ENCODE measurements at regions not wholly inside any gene's neighbourhood (a gene's known extent, or its start where the extent isn't known, plus 50 kb on each side); places are given as distances from the start of the nearest gene placed in this dataset.
A peak's percentile ranks its signal among the peaks of the same experiment; 100 is the strongest.

GRCh38 chr9:684054-684890 lies 157.2 kb upstream of the DMRT1 start:
- Histone ChIP-seq H3K4me3 (peak overlapping the region; percentile 19 to 42), H3K36me3 (no peaks in the 10 kb centered on the region), H3K27ac (peak overlapping the region; percentile 88), H3K27me3 (no peaks in the 10 kb centered on the region), H3K9me3 (no peaks in the 10 kb centered on the region), H3K4me1 (peaks cover 65% of the 10 kb centered on the region)
- intact Hi-C loops (cut with DNase I), result no loop called here
- DNase-seq (ENCODE audit: extremely low spot score in 2 of 2), result no peak
- TF ChIP-seq POLR2AphosphoS5 (IDR thresholded peaks at IDR 0.05; ENCODE audit: insufficient read depth in 1 of 2, low read depth in 1 of 2) (peak in 1 of 2 donors; percentile 73), POLR2A (IDR thresholded peaks at IDR 0.05) (no peak)

GRCh38 chr9:684941-685340 lies 156.6 kb upstream of the DMRT1 start:
- Histone ChIP-seq H3K4me3 (peak overlapping the region; percentile 19 to 42), H3K27ac (peak overlapping the region; percentile 88), H3K36me3 (no peaks in the 10 kb centered on the region), H3K4me1 (peaks cover 71% of the 10 kb centered on the region), H3K27me3 (no peaks in the 10 kb centered on the region), H3K9me3 (no peaks in the 10 kb centered on the region)
- DNase-seq (ENCODE audit: extremely low spot score in 2 of 2), result no peak
- TF ChIP-seq CTCF (IDR thresholded peaks at IDR 0.05), result no peak
- TF ChIP-seq POLR2AphosphoS5 (IDR thresholded peaks at IDR 0.05; ENCODE audit: insufficient read depth in 1 of 2, low read depth in 1 of 2), result peak in 1 of 2 donors; percentile 94
- intact Hi-C loops (cut with DNase I), result no loop called here

GRCh38 chr9:686321-686813 lies 155.1 kb upstream of the DMRT1 start:
- H3K4me1 ChIP-seq, result peaks cover 80% of the 10 kb centered on the region
- no peak for TF ChIP-seq CTCF (IDR thresholded peaks at IDR 0.05)
- no peak for TF ChIP-seq POLR2A (IDR thresholded peaks at IDR 0.05)
- peak in 1 of 2 donors; percentile 84 for TF ChIP-seq POLR2AphosphoS5 (IDR thresholded peaks at IDR 0.05; ENCODE audit: insufficient read depth in 1 of 2, low read depth in 1 of 2)
- H3K27me3 ChIP-seq, result no peaks in the 10 kb centered on the region
- H3K4me3 ChIP-seq, result peak overlapping the region; percentile 5 to 16
- no peaks in the 10 kb centered on the region for H3K36me3 ChIP-seq
- peak in 1 of 2 donors; percentile 93 for DNase-seq (ENCODE audit: extremely low spot score in 2 of 2)
- H3K9me3 ChIP-seq, result no peaks in the 10 kb centered on the region
- intact Hi-C loops (cut with DNase I), result no loop called here
- H3K27ac ChIP-seq, result peak overlapping the region; percentile 88

GRCh38 chr9:687034-687785 lies 154.3 kb upstream of the DMRT1 start:
- Histone ChIP-seq H3K36me3 (no peaks in the 10 kb centered on the region), H3K27ac (peak overlapping the region; percentile 88), H3K4me3 (peak overlapping the region in 1 of 2 donors; percentile 16), H3K4me1 (peaks cover 88% of the 10 kb centered on the region), H3K9me3 (no peaks in the 10 kb centered on the region), H3K27me3 (no peaks in the 10 kb centered on the region)
- intact Hi-C loops (cut with DNase I), result no loop called here
- no peak for TF ChIP-seq POLR2AphosphoS5 (IDR thresholded peaks at IDR 0.05; ENCODE audit: insufficient read depth in 1 of 2, low read depth in 1 of 2)
- no peak for TF ChIP-seq CTCF (IDR thresholded peaks at IDR 0.05)
- TF ChIP-seq POLR2A (IDR thresholded peaks at IDR 0.05), result no peak
- no peak for DNase-seq (ENCODE audit: extremely low spot score in 2 of 2)

GRCh38 chr9:687994-688393 lies 153.5 kb upstream of the DMRT1 start:
- H3K4me1 ChIP-seq, result peaks cover 91% of the 10 kb centered on the region

More at GRCh38 chr9:687994-688393, 153.5 kb upstream of the DMRT1 start:
- no peak for DNase-seq (ENCODE audit: extremely low spot score in 2 of 2)
- H3K9me3 ChIP-seq, result no peaks in the 10 kb centered on the region
- no peak for TF ChIP-seq POLR2AphosphoS5 (IDR thresholded peaks at IDR 0.05; ENCODE audit: insufficient read depth in 1 of 2, low read depth in 1 of 2)
- no peak for TF ChIP-seq CTCF (IDR thresholded peaks at IDR 0.05)
- no peak for TF ChIP-seq POLR2A (IDR thresholded peaks at IDR 0.05)
- H3K36me3 ChIP-seq, result no peaks in the 10 kb centered on the region
- peak overlapping the region in 1 of 2 donors; percentile 16 for H3K4me3 ChIP-seq
- H3K27ac ChIP-seq, result peak overlapping the region; percentile 88
- intact Hi-C loops (cut with DNase I), result no loop called here
- H3K27me3 ChIP-seq, result no peaks in the 10 kb centered on the region
